Lower leg skin (tissue), 4 donors: ENCODE measurements at regions not wholly inside any gene's neighbourhood (a gene's known extent, or its start where the extent isn't known, plus 50 kb on each side); places are given as distances from the start of the nearest gene placed in this dataset.

Source experiments
- DNase-seq, 2 donors: peaks; one replicate each; pipeline ENCODE4 v3.0.0-alpha.2; 2019; ENCODE audit warnings: low spot score in 2 of 2
- H3K4me3 ChIP-seq: fragments of 200-600 bp; sonication (generic); 2 replicates; pipeline ENCODE4 v1.5.1; 2017; ENCODE audit warnings: mild to moderate bottlenecking, low read depth; ENCODE audit not compliant: poor library complexity, severe bottlenecking
- CTCF ChIP-seq, 3 donors: fragments of 450-650 bp; IDR thresholded peaks; one replicate each; pipeline ENCODE4 v1.5.1; 2016; ENCODE audit warnings: antibody characterized with exemption in 3 of 3, mild to moderate bottlenecking in 3 of 3, moderate library complexity in 2 of 3
- POLR2A ChIP-seq, 2 donors: fragments of 450-650 bp; IDR thresholded peaks; one replicate each; pipeline ENCODE4 v1.6.1; 2016 to 2017; ENCODE audit warnings: antibody characterized with exemption in 2 of 2, mild to moderate bottlenecking in 1 of 2, moderate library complexity in 1 of 2
- WGBS, 2 donors: methylation state at CpG; one replicate each; pipeline ENCODE4 v1.1.5; 2018; 5-methylcytosine and 5-hydroxymethylcytosine counted together
- intact Hi-C: fragments of 100-400 bp; cut with DNase I; formaldehyde crosslinking; loops from one replicate; pipeline ENCODE4 v1.15.0; 2023; ENCODE audit warnings: low total_unique reads

DNA sequence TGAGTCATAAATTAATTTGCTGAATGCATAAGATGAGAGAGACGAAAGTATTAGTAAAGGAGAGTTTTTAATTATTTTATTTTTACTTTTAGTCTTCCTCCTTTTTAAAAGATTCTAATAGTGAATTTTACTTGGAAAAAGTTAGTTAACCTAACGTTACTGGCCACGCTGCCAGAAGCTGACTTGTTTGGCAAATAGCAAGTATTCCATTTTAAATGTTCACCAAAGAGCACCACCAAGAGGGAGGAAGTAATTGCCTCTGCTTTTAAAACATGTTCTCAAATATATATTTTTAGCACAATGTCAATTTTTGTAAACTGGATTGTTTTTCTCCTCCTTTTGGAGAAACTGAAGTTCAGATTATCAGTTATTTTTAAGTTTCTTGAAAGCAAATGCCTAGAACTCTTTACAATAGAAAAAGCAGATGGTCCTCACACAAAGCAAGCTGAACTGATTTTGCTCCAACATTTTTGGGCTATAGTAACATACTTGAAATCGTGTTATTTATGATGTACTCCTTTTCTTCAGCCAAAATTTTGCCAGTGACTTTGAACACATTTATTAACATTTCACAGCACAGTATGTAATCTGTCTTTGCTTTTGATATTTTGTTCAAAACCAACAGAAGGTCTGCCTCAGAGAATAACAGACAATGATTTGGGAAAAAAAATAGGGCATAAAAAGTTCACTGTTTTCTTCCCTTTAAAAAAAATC, 1311.0 kb upstream of the FAM98A start:
- DNase-seq = no peak
- TF ChIP-seq POLR2A (IDR thresholded peaks at IDR 0.05) = no peak
- no peak for TF ChIP-seq CTCF (IDR thresholded peaks at IDR 0.05)
- WGBS, 2 donors = 39 to 41% methylated on average over 4 of the region's 4 CpGs
- intact Hi-C loops = no loop called here
- H3K4me3 ChIP-seq = no peak overlapping the region

DNA sequence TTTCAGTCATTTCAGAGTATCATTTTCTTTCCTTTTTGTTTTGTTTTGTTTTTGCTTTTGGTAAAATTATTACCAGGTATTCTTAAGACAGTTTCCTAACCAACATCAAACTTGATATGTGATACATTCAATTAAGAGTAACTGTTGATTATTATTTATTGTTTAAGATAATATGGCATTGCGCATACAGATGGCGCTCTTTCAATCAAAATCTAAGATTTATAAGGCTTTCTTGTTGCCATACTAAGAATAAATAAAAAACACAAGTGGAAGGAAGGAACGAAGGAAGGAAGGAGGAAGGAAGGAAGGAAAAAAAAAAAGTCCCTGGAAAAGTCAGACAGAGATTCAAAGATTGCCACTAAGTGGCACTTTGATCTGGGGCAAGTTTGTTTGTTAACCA, 1308.7 kb upstream of the FAM98A start:
- DNase-seq = no peak
- no peak overlapping the region for H3K4me3 ChIP-seq
- WGBS, 2 donors = 84 to 86% methylated on average over 3 of the region's 3 CpGs
- intact Hi-C loops = no loop called here
- TF ChIP-seq CTCF (IDR thresholded peaks at IDR 0.05) = no peak

- intact Hi-C loops = no loop called here
- 58 to 63% methylated on average over 2 of the region's 2 CpGs for WGBS, 2 donors
- DNase-seq = no peak
- TF ChIP-seq CTCF (IDR thresholded peaks at IDR 0.05) = no peak
- TF ChIP-seq POLR2A (IDR thresholded peaks at IDR 0.05) = no peak
- H3K4me3 ChIP-seq = no peak overlapping the region
Measured at GRCh38 chr2:34901739-34902138, 1302.6 kb upstream of the FAM98A start.

DNA sequence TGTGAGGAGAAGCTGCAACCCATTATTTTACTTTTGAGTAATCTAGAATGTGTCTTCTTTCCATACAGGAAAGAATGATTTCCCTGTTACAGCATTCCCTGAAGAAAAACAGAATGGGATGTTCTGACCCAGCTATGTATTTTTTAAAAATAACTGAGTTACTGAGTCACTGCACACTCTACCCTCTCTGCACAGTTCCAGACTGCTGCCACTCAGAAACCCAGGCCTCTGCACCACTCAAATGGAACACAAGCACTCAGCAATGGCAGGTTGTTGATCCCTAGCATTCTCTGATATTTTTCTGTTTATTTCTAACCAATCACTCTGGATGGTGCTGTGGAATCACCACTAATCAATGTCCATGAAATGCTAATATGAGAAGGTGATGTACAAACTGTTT, 1300.0 kb upstream of the FAM98A start:
- TF ChIP-seq CTCF (IDR thresholded peaks at IDR 0.05) = no peak
- no peak for TF ChIP-seq POLR2A (IDR thresholded peaks at IDR 0.05)
- H3K4me3 ChIP-seq = no peak overlapping the region
- intact Hi-C loops = no loop called here
- no peak for DNase-seq

DNA sequence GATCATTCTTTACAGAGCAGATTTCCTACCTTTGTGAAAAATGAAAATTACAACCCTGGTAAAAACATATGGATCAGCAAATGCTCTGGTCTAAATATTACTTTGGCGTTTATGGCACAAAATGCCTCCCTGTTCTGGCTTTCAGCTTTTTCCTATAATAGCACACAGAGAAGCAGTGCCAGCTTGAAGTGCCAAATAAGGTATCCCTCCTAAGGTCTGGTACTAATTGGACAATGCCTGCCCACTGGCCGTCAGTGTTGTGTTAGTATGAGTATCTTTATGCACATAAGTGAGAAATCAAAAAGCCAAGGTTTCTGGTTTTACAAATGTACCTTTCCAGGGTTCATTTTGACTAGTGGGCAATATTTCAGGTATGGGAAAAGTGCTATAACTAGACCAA, 1293.7 kb upstream of the FAM98A start:
- intact Hi-C loops = no loop called here
- TF ChIP-seq POLR2A (IDR thresholded peaks at IDR 0.05) (no peak), CTCF (IDR thresholded peaks at IDR 0.05) (no peak)
- 64 to 67% methylated on average over 2 of the region's 2 CpGs for WGBS, 2 donors
- no peak overlapping the region for H3K4me3 ChIP-seq
- no peak for DNase-seq

GRCh38 chr2:34892256-34892655, 1293.2 kb upstream of the FAM98A start:
- 77 to 82% methylated on average over 5 of the region's 5 CpGs for WGBS, 2 donors
- intact Hi-C loops = no loop called here
- TF ChIP-seq POLR2A (IDR thresholded peaks at IDR 0.05) (no peak), CTCF (IDR thresholded peaks at IDR 0.05) (no peak)

More at GRCh38 chr2:34892256-34892655, 1293.2 kb upstream of the FAM98A start:
- H3K4me3 ChIP-seq = no peak overlapping the region
- DNase-seq = no peak
